Gastroesophageal sphincter (tissue), 4 donors: ENCODE measurements at regions not wholly inside any gene's neighbourhood (a gene's known extent, or its start where the extent isn't known, plus 50 kb on each side); places are given as distances from the start of the nearest gene placed in this dataset.

ENCODE experiments used
- ATAC-seq: fragments of 150-250 bp; one replicate; pipeline ENCODE4 v1.9.1; 2016; ENCODE audit warnings: mild to moderate bottlenecking, moderate library complexity
- H3K27ac ChIP-seq, 4 donors: fragments of 200-600 bp; sonication (generic) in 3 of 4; 1 replicate in 3 of 4; 2 replicates in 1 of 4; pipeline ENCODE4 v1.5.1; 2016 to 2019
- H3K27me3 ChIP-seq: fragments of 200-600 bp; sonication (generic); one replicate; pipeline ENCODE4 v1.5.1; 2019
- H3K36me3 ChIP-seq, 2 donors: fragments of 200-600 bp; sonication (generic); one replicate each; pipeline ENCODE4 v1.5.1; 2019; ENCODE audit warnings: control low read depth in 1 of 2
- H3K4me1 ChIP-seq, 3 donors: fragments of 200-600 bp; sonication (generic); 1 replicate in 2 of 3; 2 replicates in 1 of 3; pipeline ENCODE4 v1.5.1; 2016 to 2019; ENCODE audit warnings: control low read depth in 2 of 3
- H3K4me3 ChIP-seq, 2 donors: fragments of 200-600 bp; sonication (generic); one replicate each; pipeline ENCODE4 v1.5.1; 2019; ENCODE audit warnings: mild to moderate bottlenecking in 1 of 2, moderate library complexity in 1 of 2
- H3K9me3 ChIP-seq, 3 donors: fragments of 200-600 bp; sonication (generic); one replicate each; pipeline ENCODE4 v1.5.1; 2017 to 2019; ENCODE audit warnings: control low read depth in 2 of 3
- CTCF ChIP-seq, 4 experiments: fragments of 200-600 bp in 2 of 4; fragments of 450-650 bp in 2 of 4; sonication (generic) in 1 of 4; IDR thresholded peaks; one replicate each; pipeline ENCODE4 v1.5.1; 2017 to 2019; ENCODE audit warnings: antibody characterized with exemption in 4 of 4, mild to moderate bottlenecking in 2 of 4, moderate library complexity in 2 of 4
- EP300 ChIP-seq: sonication (generic); formaldehyde crosslinking; IDR thresholded peaks from one replicate; pipeline ENCODE4 v1.6.1; 2017; ENCODE audit warnings: antibody characterized with exemption, mild to moderate bottlenecking
- POLR2A ChIP-seq, 2 donors: fragments of 450-650 bp; IDR thresholded peaks; one replicate each; pipeline ENCODE4 v1.6.1; 2017; ENCODE audit warnings: antibody characterized with exemption in 2 of 2, mild to moderate bottlenecking in 2 of 2, moderate library complexity in 1 of 2
- POLR2AphosphoS5 ChIP-seq: sonication (generic); formaldehyde crosslinking; IDR thresholded peaks from one replicate; pipeline ENCODE4 v1.6.1; 2017; ENCODE audit warnings: antibody characterized with exemption
- WGBS, 2 donors: methylation state at CpG; one replicate each; pipeline ENCODE4 v1.1.5; 2018; ENCODE audit warnings: low coverage in 1 of 2; 5-methylcytosine and 5-hydroxymethylcytosine counted together

DNA sequence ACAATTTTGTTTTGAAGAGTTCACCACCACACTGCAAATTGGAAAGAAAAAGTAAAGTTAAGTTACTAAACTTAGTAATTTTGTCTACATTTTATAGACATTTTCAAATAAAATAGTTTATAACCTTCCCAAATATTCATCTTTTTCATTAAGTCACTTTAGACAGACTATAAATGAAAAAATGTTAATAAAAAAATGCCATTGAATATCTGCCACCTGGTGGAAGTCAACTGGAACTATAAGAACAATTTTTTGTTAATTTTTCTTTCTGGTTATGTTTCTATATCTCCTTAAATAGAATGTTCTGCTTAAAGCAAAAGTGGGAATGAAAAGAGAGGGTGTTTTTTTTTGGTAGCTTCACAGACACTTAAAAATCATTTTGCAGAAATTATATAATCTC lies 534.4 kb upstream of the PCDH10 start:
- Histone ChIP-seq H3K9me3 (no peaks in the 10 kb centered on the region), H3K4me3 (no peak overlapping the region), H3K27ac (no peak overlapping the region), H3K36me3 (no peaks in the 10 kb centered on the region), H3K27me3 (no peaks in the 10 kb centered on the region), H3K4me1 (no peaks in the 10 kb centered on the region)
- no peak for ATAC-seq
- TF ChIP-seq CTCF (IDR thresholded peaks at IDR 0.05) = no peak
- TF ChIP-seq EP300 = no peak
- no peak for TF ChIP-seq POLR2A (IDR thresholded peaks at IDR 0.05)
- TF ChIP-seq POLR2AphosphoS5 = no peak

DNA sequence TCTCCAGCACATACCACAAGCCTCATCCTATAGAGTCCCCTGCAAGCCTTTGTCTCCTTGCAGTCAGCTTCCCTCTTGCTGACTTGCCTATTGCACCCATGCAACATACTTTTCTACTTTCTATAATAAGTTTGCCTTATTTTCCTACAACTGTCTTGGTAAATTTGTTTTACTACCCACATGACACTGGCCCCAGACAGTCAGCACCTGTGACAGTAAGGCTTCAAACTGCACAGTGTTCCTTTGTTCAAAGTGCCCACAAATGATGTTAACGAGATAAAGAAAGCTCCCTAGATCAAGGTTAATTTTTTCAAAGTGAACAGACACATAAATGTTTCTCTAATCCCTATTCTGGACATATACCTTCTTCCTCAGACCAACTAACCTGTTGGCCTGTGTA lies 529.1 kb upstream of the PCDH10 start:
- Histone ChIP-seq H3K27ac (no peak overlapping the region), H3K36me3 (no peaks in the 10 kb centered on the region), H3K27me3 (no peaks in the 10 kb centered on the region), H3K4me1 (no peaks in the 10 kb centered on the region), H3K9me3 (no peaks in the 10 kb centered on the region), H3K4me3 (no peak overlapping the region)
- TF ChIP-seq CTCF (IDR thresholded peaks at IDR 0.05) (no peak), POLR2A (IDR thresholded peaks at IDR 0.05) (no peak)
- no peak for ATAC-seq
- 67 to 89% methylated on average over 1 of the region's 1 CpG for WGBS, 2 donors

DNA sequence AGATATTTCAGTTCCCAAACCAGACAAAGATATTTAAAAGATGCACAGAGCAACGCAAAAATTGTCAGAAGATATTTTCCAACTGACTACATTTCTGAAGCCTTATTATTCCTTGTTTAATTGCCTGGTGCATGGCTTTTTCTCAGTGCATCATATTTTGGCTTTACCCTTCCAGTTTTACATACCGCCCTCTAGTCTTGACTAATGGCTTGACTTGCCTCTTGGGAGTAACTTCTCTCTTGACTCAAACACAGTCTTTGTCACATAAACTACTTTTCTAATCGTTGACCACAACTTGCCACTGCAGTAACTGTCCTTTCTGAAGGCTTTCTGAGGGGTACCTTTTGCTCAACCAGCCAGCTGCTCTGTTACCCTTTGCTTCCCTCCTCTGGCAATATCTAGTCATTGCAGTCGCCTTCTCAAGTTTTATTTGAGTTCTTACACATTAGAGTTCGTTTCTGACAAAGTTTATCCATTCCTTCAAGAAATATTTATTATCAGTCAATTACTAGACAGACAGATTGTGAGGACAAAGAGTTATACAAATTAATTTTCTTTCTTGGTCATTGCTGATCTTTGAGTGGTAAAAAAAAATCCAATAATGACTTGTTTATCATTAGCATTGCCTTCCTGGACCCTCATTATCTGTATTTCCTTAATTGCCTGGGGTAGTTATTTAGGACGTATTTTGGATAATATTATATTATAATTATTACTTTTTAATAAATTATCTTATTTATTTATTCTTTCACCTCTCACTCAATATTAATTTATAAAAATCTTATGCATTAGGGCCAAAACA lies 506.9 kb upstream of the PCDH10 start:
- no peak for ATAC-seq
- Histone ChIP-seq H3K36me3 (no peaks in the 10 kb centered on the region), H3K27me3 (no peaks in the 10 kb centered on the region), H3K4me1 (no peaks in the 10 kb centered on the region), H3K4me3 (no peak overlapping the region), H3K9me3 (no peaks in the 10 kb centered on the region), H3K27ac (no peak overlapping the region)
- TF ChIP-seq CTCF (IDR thresholded peaks at IDR 0.05) (peak in 3 of 4 experiments; percentile 12 to 52 (median 29)), EP300 (no peak)
- WGBS, 2 donors = 15 to 16% methylated on average over 4 to 6 of the region's 6 CpGs

DNA sequence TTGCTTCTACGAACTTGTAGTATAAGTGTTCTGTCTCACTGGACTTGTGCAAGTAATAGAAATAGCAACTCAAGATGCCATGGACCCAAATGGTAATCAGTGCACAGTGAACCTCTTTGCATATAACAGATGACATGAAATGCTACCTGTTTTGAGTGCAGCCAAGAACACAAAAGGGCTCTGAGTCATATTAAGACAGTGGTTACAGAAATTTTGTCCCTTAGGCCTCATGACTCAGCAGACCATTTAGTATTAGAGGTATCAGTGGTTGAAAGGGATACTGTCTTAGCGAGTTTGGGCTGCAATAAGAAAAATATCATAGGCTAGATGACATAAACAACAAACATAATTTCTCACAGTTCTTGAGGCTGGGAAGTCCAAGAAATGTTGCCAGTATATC lies 502.9 kb upstream of the PCDH10 start:
- Histone ChIP-seq H3K4me1 (no peaks in the 10 kb centered on the region), H3K27me3 (no peaks in the 10 kb centered on the region), H3K36me3 (no peaks in the 10 kb centered on the region), H3K27ac (no peak overlapping the region), H3K9me3 (no peaks in the 10 kb centered on the region), H3K4me3 (no peak overlapping the region)
- WGBS, 2 donors = 80 to 83% methylated on average over 1 to 2 of the region's 2 CpGs
- no peak for ATAC-seq
- TF ChIP-seq POLR2AphosphoS5 (no peak), POLR2A (IDR thresholded peaks at IDR 0.05) (no peak), EP300 (no peak), CTCF (IDR thresholded peaks at IDR 0.05) (no peak)

- no peak for ATAC-seq
- Histone ChIP-seq H3K4me1 (no peaks in the 10 kb centered on the region), H3K27me3 (no peaks in the 10 kb centered on the region), H3K9me3 (no peaks in the 10 kb centered on the region), H3K4me3 (no peak overlapping the region), H3K27ac (no peak overlapping the region), H3K36me3 (no peaks in the 10 kb centered on the region)
- WGBS, 2 donors = 71 to 76% methylated on average over 2 of the region's 2 CpGs
- no peak for TF ChIP-seq EP300
- TF ChIP-seq CTCF (IDR thresholded peaks at IDR 0.05) = no peak
- TF ChIP-seq POLR2AphosphoS5 = no peak
- no peak for TF ChIP-seq POLR2A (IDR thresholded peaks at IDR 0.05)
Measured at GRCh38 chr4:132651196-132651595, 497.9 kb upstream of the PCDH10 start.
